ENCODE measurements at regions not wholly inside any gene's neighbourhood (a gene's known extent, or its start where the extent isn't known, plus 50 kb on each side); places are given as distances from the start of the nearest gene placed in this dataset.

DNA sequence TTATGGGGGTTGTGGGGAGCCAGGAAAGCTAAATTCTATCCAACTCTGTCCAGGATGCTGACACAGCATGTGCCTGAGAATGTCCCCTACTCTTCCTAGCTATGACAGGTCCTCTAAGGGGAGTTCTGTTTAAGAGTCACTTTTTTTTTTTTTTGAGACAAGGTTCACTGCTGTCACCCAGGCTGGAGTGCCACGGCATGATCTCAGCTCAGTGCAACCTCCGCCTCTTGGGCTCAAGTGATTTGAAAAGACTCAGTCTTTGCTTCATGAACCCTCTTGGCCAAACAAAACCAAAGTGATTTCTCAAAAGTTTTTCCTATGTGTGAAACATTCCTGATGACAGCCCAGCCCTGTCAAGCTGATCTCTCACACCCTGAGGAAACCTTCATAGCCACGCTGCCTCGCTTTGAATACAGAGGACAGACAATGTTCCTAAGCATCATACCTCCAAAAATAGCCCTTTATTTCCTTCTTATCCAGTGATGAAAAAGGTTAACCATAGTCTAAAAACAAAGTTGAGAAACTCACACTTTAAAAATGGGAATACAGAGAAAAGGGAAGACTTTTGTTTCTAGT is 105.5 kb upstream of the PROK2 start:
- TF ChIP-seq POLR2A (IDR thresholded peaks at IDR 0.05) (no peak), EP300 (IDR thresholded peaks at IDR 0.05; ENCODE audit: low read depth) (no peak), POLR2AphosphoS5 (IDR thresholded peaks at IDR 0.05) (no peak)
- TF ChIP-seq, protein P1, sequence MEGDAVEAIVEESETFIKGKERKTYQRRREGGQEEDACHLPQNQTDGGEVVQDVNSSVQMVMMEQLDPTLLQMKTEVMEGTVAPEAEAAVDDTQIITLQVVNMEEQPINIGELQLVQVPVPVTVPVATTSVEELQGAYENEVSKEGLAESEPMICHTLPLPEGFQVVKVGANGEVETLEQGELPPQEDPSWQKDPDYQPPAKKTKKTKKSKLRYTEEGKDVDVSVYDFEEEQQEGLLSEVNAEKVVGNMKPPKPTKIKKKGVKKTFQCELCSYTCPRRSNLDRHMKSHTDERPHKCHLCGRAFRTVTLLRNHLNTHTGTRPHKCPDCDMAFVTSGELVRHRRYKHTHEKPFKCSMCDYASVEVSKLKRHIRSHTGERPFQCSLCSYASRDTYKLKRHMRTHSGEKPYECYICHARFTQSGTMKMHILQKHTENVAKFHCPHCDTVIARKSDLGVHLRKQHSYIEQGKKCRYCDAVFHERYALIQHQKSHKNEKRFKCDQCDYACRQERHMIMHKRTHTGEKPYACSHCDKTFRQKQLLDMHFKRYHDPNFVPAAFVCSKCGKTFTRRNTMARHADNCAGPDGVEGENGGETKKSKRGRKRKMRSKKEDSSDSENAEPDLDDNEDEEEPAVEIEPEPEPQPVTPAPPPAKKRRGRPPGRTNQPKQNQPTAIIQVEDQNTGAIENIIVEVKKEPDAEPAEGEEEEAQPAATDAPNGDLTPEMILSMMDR (IDR thresholded peaks at IDR 0.05) = no peak

Measured in transverse colon (tissue), 4 donors.